ENCODE measurements at regions not wholly inside any gene's neighbourhood (a gene's known extent, or its start where the extent isn't known, plus 50 kb on each side); places are given as distances from the start of the nearest gene placed in this dataset.

DNA sequence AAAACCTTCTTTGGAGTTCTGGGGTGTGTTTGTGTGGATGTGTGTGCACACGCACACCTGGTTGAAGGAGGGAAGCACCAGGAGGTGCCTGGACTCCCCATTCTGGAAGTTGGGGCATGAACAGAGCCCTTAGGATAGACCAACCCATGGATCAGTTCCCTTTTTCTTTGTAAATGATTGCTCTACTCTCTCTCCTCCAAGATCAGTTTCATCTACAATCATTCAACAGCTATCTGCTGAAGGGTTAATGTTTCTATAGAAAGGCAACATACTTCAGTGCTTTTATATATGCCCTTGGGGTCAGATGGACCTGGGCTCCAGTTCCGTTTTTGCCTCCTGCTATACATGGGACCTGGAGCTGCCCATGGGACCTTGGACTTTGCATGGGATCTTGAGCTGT is 352.1 kb upstream of the CFAP20DC start:
- H3K4me3 ChIP-seq (ENCODE audit: low read depth in 1 of 3, low read length in 3 of 3): no peak overlapping the region
- no peaks in the 10 kb centered on the region for H3K4me1 ChIP-seq (ENCODE audit: control insufficient read depth in 3 of 3, insufficient read depth in 2 of 3, low read depth in 1 of 3, low read length in 2 of 3)
- FAIRE-seq: no peak
- no peak overlapping the region for H3K27ac ChIP-seq (ENCODE audit: low read depth in 1 of 3, low read length in 2 of 3)
- no peak for DNase-seq
- H3K27me3 ChIP-seq (ENCODE audit: control insufficient read depth in 3 of 3, insufficient read depth in 3 of 3, low read length in 3 of 3): no peaks in the 10 kb centered on the region
- no peaks in the 10 kb centered on the region for H3K9me3 ChIP-seq (ENCODE audit: control insufficient read depth in 2 of 2, insufficient read depth in 1 of 2, low read depth in 1 of 2, low read length in 1 of 2)
- no peaks in the 10 kb centered on the region for H3K36me3 ChIP-seq (ENCODE audit: control insufficient read depth in 3 of 3, insufficient read depth in 2 of 3, low read depth in 1 of 3, low read length in 3 of 3)
- 58 to 82% (median 69%) methylated on average over 2 of the region's 2 CpGs for WGBS, 3 donors

DNA sequence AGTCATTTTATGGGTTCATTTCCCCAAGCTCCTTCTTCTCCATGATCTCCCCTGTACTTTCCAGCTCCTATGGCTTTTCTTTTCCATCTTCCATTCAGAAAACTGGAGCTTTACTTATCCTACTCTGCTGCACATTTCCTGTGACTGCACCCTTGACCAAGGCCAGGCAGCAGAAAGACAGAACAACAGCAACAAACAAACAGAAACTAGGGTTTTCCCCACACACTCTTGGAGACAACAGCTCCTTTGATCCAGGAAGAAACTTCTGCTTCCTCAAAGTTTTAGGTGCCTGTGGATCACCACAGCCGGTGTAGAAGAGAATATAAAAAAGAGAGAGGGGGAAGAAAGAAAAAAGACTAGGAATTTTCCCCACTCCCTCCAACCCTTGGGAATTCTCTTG is 342.3 kb upstream of the CFAP20DC start:
- Histone ChIP-seq H3K4me3 (ENCODE audit: low read depth in 1 of 3, low read length in 3 of 3) (no peak overlapping the region), H3K36me3 (ENCODE audit: control insufficient read depth in 3 of 3, insufficient read depth in 2 of 3, low read depth in 1 of 3, low read length in 3 of 3) (no peaks in the 10 kb centered on the region), H3K27me3 (ENCODE audit: control insufficient read depth in 3 of 3, insufficient read depth in 3 of 3, low read length in 3 of 3) (no peaks in the 10 kb centered on the region), H3K4me1 (ENCODE audit: control insufficient read depth in 3 of 3, insufficient read depth in 2 of 3, low read depth in 1 of 3, low read length in 2 of 3) (no peaks in the 10 kb centered on the region), H3K27ac (ENCODE audit: low read depth in 1 of 3, low read length in 2 of 3) (no peak overlapping the region), H3K9me3 (ENCODE audit: control insufficient read depth in 2 of 2, insufficient read depth in 1 of 2, low read depth in 1 of 2, low read length in 1 of 2) (no peaks in the 10 kb centered on the region)
- FAIRE-seq (no peak), DNase-seq (no peak)
- 48 to 70% (median 58%) methylated on average over 1 of the region's 1 CpG for WGBS, 3 donors

DNA sequence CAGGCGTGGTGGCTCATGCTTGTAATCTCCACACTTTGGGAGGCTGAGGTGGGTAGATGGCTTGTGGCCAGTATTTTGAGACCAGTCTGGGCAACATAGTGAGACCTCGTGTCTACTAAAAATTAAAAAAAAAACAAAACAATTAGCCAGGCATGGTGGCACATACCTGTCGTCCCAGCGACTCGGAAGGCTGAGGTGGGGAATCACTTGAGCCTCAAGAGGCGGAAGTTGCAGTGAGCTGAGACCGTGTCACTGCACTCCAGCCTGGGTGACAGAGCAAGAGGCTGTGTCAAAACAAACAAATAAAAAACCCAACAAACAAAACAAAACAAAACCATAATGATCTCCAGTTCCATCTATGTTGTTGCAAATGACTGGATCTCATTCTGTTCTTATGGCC is 341.3 kb upstream of the CFAP20DC start:
- H3K36me3 ChIP-seq (ENCODE audit: control insufficient read depth in 3 of 3, insufficient read depth in 2 of 3, low read depth in 1 of 3, low read length in 3 of 3): no peaks in the 10 kb centered on the region
- FAIRE-seq (no peak), DNase-seq (no peak)
- H3K4me1 ChIP-seq (ENCODE audit: control insufficient read depth in 3 of 3, insufficient read depth in 2 of 3, low read depth in 1 of 3, low read length in 2 of 3): no peaks in the 10 kb centered on the region
- no peak overlapping the region for H3K4me3 ChIP-seq (ENCODE audit: low read depth in 1 of 3, low read length in 3 of 3)
- 81 to 92% (median 88%) methylated on average over 7 of the region's 7 CpGs for WGBS, 3 donors
- H3K27me3 ChIP-seq (ENCODE audit: control insufficient read depth in 3 of 3, insufficient read depth in 3 of 3, low read length in 3 of 3): no peaks in the 10 kb centered on the region
- H3K27ac ChIP-seq (ENCODE audit: low read depth in 1 of 3, low read length in 2 of 3): no peak overlapping the region
- no peaks in the 10 kb centered on the region for H3K9me3 ChIP-seq (ENCODE audit: control insufficient read depth in 2 of 2, insufficient read depth in 1 of 2, low read depth in 1 of 2, low read length in 1 of 2)

DNA sequence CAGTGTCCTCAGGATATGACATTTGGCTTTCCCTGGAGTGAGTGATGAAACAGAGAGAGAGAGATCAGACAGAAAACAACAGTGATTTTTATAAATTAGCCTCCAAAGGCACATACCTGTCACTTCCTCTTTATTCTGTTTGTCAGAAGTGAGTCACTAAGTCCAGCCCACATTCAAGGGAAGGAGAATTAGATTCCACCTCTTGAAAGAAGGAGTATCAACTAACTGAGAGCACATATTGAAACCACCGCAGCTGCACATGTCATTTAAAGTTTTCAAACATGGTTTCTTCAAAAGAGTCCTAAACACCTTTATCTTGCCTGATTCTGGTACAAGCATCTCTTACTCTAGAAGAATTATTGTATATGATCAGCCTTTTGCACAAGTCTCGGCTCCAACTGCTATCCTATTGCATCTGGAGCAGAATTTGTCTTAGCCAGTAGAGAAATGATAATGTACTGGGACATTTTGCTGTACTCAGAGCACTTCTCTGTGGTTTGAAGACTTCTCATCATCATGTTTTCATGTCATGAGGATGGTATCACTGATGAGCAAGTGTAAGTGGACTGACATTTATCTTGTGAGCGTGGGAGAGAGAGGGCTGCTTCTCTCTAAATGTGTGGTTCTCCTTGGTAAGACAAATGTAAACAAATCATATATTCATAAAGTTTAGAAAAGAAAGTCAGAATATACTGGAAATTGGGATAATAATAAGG is 338.9 kb upstream of the CFAP20DC start:
- Histone ChIP-seq H3K27ac (ENCODE audit: low read depth in 1 of 3, low read length in 2 of 3) (peak overlapping the region in 1 of 3 donors; percentile 22), H3K4me3 (ENCODE audit: low read depth in 1 of 3, low read length in 3 of 3) (no peak overlapping the region), H3K9me3 (ENCODE audit: control insufficient read depth in 2 of 2, insufficient read depth in 1 of 2, low read depth in 1 of 2, low read length in 1 of 2) (no peaks in the 10 kb centered on the region), H3K4me1 (ENCODE audit: control insufficient read depth in 3 of 3, insufficient read depth in 2 of 3, low read depth in 1 of 3, low read length in 2 of 3) (no peaks in the 10 kb centered on the region), H3K36me3 (ENCODE audit: control insufficient read depth in 3 of 3, insufficient read depth in 2 of 3, low read depth in 1 of 3, low read length in 3 of 3) (no peaks in the 10 kb centered on the region), H3K27me3 (ENCODE audit: control insufficient read depth in 3 of 3, insufficient read depth in 3 of 3, low read length in 3 of 3) (no peaks in the 10 kb centered on the region)
- DNase-seq (no peak), FAIRE-seq (no peak)
- WGBS, 3 donors: 64 to 67% (median 66%) methylated on average over 3 of the region's 3 CpGs

DNA sequence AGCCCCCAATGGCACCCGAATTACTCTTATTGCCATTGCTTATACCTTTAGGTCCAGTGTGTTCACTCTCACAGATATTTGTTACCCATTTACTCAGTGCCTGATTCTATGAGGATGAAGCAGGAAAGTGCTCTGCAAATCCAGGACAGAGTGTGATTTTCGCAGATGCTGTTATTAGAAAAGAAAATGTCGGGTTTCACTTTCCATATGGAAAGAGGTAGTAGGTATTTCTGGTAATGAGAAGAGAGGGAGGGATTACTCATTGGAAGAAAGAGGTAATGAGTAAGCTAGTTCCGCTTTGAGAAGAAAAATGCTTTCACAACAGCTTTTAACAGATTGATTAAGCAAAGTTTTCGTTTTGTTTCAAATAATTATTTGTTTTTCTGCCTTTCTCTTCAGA is 336.3 kb upstream of the CFAP20DC start:
- Histone ChIP-seq H3K27me3 (ENCODE audit: control insufficient read depth in 3 of 3, insufficient read depth in 3 of 3, low read length in 3 of 3) (no peaks in the 10 kb centered on the region), H3K27ac (ENCODE audit: low read depth in 1 of 3, low read length in 2 of 3) (no peak overlapping the region), H3K4me1 (ENCODE audit: control insufficient read depth in 3 of 3, insufficient read depth in 2 of 3, low read depth in 1 of 3, low read length in 2 of 3) (no peaks in the 10 kb centered on the region), H3K4me3 (ENCODE audit: low read depth in 1 of 3, low read length in 3 of 3) (no peak overlapping the region), H3K36me3 (ENCODE audit: control insufficient read depth in 3 of 3, insufficient read depth in 2 of 3, low read depth in 1 of 3, low read length in 3 of 3) (no peaks in the 10 kb centered on the region), H3K9me3 (ENCODE audit: control insufficient read depth in 2 of 2, insufficient read depth in 1 of 2, low read depth in 1 of 2, low read length in 1 of 2) (no peaks in the 10 kb centered on the region)
- DNase-seq: no peak
- no peak for FAIRE-seq
- WGBS, 3 donors: 66 to 75% (median 74%) methylated on average over 5 of the region's 5 CpGs

DNA sequence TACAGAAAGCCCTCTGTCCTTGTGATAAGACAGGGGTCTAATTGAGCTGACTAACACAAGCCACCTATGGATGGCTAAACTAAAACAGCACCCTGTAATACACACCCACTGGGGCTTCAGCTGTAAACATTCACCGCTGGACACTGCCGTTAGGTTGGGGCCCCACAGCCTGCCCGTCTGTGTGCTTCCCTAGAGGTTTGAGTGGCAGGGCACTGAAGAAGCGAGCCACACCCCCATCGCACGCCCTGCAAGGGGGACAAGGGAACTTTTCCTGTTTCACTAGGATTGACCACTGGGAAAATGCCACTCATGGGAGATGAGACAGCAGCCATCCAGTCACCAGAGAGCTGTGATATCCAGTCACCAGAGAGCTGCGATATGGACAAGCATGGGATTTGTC is 335.7 kb upstream of the CFAP20DC start:
- Histone ChIP-seq H3K4me1 (ENCODE audit: control insufficient read depth in 3 of 3, insufficient read depth in 2 of 3, low read depth in 1 of 3, low read length in 2 of 3) (no peaks in the 10 kb centered on the region), H3K27ac (ENCODE audit: low read depth in 1 of 3, low read length in 2 of 3) (no peak overlapping the region), H3K9me3 (ENCODE audit: control insufficient read depth in 2 of 2, insufficient read depth in 1 of 2, low read depth in 1 of 2, low read length in 1 of 2) (no peaks in the 10 kb centered on the region), H3K27me3 (ENCODE audit: control insufficient read depth in 3 of 3, insufficient read depth in 3 of 3, low read length in 3 of 3) (no peaks in the 10 kb centered on the region), H3K4me3 (ENCODE audit: low read depth in 1 of 3, low read length in 3 of 3) (no peak overlapping the region), H3K36me3 (ENCODE audit: control insufficient read depth in 3 of 3, insufficient read depth in 2 of 3, low read depth in 1 of 3, low read length in 3 of 3) (no peaks in the 10 kb centered on the region)
- WGBS, 3 donors: 71 to 87% (median 79%) methylated on average over 7 of the region's 7 CpGs
- DNase-seq (no peak), FAIRE-seq (no peak)

GRCh38 chr3:59381282-59381681 is 331.5 kb upstream of the CFAP20DC start:
- no peak overlapping the region for H3K4me3 ChIP-seq (ENCODE audit: low read depth in 1 of 3, low read length in 3 of 3)
- no peaks in the 10 kb centered on the region for H3K9me3 ChIP-seq (ENCODE audit: control insufficient read depth in 2 of 2, insufficient read depth in 1 of 2, low read depth in 1 of 2, low read length in 1 of 2)
- DNase-seq (no peak), FAIRE-seq (no peak)
- no peaks in the 10 kb centered on the region for H3K27me3 ChIP-seq (ENCODE audit: control insufficient read depth in 3 of 3, insufficient read depth in 3 of 3, low read length in 3 of 3)
- H3K27ac ChIP-seq (ENCODE audit: low read depth in 1 of 3, low read length in 2 of 3): no peak overlapping the region
- 64 to 88% (median 80%) methylated on average over 2 of the region's 2 CpGs for WGBS, 3 donors
- no peaks in the 10 kb centered on the region for H3K36me3 ChIP-seq (ENCODE audit: control insufficient read depth in 3 of 3, insufficient read depth in 2 of 3, low read depth in 1 of 3, low read length in 3 of 3)
- no peaks in the 10 kb centered on the region for H3K4me1 ChIP-seq (ENCODE audit: control insufficient read depth in 3 of 3, insufficient read depth in 2 of 3, low read depth in 1 of 3, low read length in 2 of 3)

- FAIRE-seq: no peak
- no peaks in the 10 kb centered on the region for H3K27me3 ChIP-seq (ENCODE audit: control insufficient read depth in 3 of 3, insufficient read depth in 3 of 3, low read length in 3 of 3)
- H3K4me1 ChIP-seq (ENCODE audit: control insufficient read depth in 3 of 3, insufficient read depth in 2 of 3, low read depth in 1 of 3, low read length in 2 of 3): no peaks in the 10 kb centered on the region
- no peaks in the 10 kb centered on the region for H3K36me3 ChIP-seq (ENCODE audit: control insufficient read depth in 3 of 3, insufficient read depth in 2 of 3, low read depth in 1 of 3, low read length in 3 of 3)
- no peaks in the 10 kb centered on the region for H3K9me3 ChIP-seq (ENCODE audit: control insufficient read depth in 2 of 2, insufficient read depth in 1 of 2, low read depth in 1 of 2, low read length in 1 of 2)
- no peak overlapping the region for H3K4me3 ChIP-seq (ENCODE audit: low read depth in 1 of 3, low read length in 3 of 3)
- DNase-seq: no peak
- H3K27ac ChIP-seq (ENCODE audit: low read depth in 1 of 3, low read length in 2 of 3): no peak overlapping the region
Observed at GRCh38 chr3:59380146-59380545, 330.3 kb upstream of the CFAP20DC start.

- no peak overlapping the region for H3K27ac ChIP-seq (ENCODE audit: low read depth in 1 of 3, low read length in 2 of 3)
- H3K9me3 ChIP-seq (ENCODE audit: control insufficient read depth in 2 of 2, insufficient read depth in 1 of 2, low read depth in 1 of 2, low read length in 1 of 2): no peaks in the 10 kb centered on the region
- no peak overlapping the region for H3K4me3 ChIP-seq (ENCODE audit: low read depth in 1 of 3, low read length in 3 of 3)
- WGBS, 3 donors: 50 to 59% (median 51%) methylated on average over 3 of the region's 3 CpGs
- no peaks in the 10 kb centered on the region for H3K27me3 ChIP-seq (ENCODE audit: control insufficient read depth in 3 of 3, insufficient read depth in 3 of 3, low read length in 3 of 3)
- peaks cover 0 to under 1% (median 0%) of the 10 kb centered on the region in 3 donors for H3K4me1 ChIP-seq (ENCODE audit: control insufficient read depth in 3 of 3, insufficient read depth in 2 of 3, low read depth in 1 of 3, low read length in 2 of 3)
- FAIRE-seq (no peak), DNase-seq (no peak)
- no peaks in the 10 kb centered on the region for H3K36me3 ChIP-seq (ENCODE audit: control insufficient read depth in 3 of 3, insufficient read depth in 2 of 3, low read depth in 1 of 3, low read length in 3 of 3)
Observed at GRCh38 chr3:59374818-59375211, 325.0 kb upstream of the CFAP20DC start.

All from small intestine (tissue), 7 donors.